Fibroblast of pulmonary artery (primary cell): ENCODE measurements at regions not wholly inside any gene's neighbourhood (a gene's known extent, or its start where the extent isn't known, plus 50 kb on each side); places are given as distances from the start of the nearest gene placed in this dataset.
A peak's percentile ranks its signal among the peaks of the same experiment; 100 is the strongest.

Experiments
- DNase-seq: peaks from one replicate; pipeline ENCODE4 v3.0.0-alpha.2; 2010; ENCODE audit warnings: low read depth
- H3K4me3 ChIP-seq: replicated peaks from 2 replicates; pipeline ENCODE4 v1.5.1; 2011; ENCODE audit warnings: low read depth, mild to moderate bottlenecking, control low read depth, low read length, moderate library complexity
- TF ChIP-seq, protein P1 (sequence below): IDR thresholded peaks from 2 replicates; pipeline ENCODE4 v1.5.1; 2011; ENCODE audit warnings: mild to moderate bottlenecking, control low read depth, low read length, inconsistent platforms; ENCODE audit errors: missing control alignments

DNA sequence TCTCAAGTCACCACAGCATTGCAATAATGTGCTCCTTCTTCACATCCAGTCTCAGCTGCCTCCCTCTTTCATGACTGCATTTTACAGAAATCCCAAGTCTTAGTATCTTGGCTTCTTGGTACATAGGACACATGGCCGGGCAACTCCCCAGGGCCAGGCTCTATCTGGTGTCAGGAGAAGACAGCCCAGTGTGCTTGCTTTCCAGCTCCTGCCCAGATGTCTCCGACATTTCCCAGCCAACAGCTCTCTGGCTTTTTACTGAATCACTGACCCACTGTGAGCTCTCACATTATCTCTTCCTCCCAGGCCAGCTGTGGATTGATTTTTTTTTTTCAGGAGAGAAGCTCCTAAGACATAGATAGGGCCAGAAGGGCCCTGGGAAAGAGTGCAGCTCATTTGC is 346.0 kb upstream of the C11orf87 start:
- TF ChIP-seq, protein P1, sequence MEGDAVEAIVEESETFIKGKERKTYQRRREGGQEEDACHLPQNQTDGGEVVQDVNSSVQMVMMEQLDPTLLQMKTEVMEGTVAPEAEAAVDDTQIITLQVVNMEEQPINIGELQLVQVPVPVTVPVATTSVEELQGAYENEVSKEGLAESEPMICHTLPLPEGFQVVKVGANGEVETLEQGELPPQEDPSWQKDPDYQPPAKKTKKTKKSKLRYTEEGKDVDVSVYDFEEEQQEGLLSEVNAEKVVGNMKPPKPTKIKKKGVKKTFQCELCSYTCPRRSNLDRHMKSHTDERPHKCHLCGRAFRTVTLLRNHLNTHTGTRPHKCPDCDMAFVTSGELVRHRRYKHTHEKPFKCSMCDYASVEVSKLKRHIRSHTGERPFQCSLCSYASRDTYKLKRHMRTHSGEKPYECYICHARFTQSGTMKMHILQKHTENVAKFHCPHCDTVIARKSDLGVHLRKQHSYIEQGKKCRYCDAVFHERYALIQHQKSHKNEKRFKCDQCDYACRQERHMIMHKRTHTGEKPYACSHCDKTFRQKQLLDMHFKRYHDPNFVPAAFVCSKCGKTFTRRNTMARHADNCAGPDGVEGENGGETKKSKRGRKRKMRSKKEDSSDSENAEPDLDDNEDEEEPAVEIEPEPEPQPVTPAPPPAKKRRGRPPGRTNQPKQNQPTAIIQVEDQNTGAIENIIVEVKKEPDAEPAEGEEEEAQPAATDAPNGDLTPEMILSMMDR, result no peak
- peak; percentile 23 for DNase-seq

DNA sequence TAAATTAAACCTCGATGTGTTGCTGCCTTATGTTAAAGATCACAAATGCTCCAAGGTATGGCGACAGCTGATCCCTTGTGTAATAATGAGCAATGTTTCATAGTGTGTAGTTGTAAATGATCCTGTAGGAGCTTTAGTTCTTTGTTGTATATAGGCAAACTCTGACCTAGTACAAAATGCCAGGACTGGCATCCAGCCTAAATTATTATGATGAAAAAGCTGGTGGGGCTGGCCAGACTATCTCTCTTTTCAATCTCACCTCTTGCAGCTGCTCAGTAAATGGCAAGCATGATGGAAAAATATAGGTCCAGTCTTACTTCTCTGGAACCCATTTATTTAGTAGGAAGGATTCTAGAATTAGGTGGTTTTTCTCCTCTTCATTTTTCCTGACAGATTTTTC is 345.1 kb upstream of the C11orf87 start:
- no peak overlapping the region for H3K4me3 ChIP-seq
- peak; percentile 7 for DNase-seq
- TF ChIP-seq, protein P1, result no peak

More for the DNA sequence above, 346.0 kb upstream of the C11orf87 start:
- H3K4me3 ChIP-seq, result no peak overlapping the region

DNA sequence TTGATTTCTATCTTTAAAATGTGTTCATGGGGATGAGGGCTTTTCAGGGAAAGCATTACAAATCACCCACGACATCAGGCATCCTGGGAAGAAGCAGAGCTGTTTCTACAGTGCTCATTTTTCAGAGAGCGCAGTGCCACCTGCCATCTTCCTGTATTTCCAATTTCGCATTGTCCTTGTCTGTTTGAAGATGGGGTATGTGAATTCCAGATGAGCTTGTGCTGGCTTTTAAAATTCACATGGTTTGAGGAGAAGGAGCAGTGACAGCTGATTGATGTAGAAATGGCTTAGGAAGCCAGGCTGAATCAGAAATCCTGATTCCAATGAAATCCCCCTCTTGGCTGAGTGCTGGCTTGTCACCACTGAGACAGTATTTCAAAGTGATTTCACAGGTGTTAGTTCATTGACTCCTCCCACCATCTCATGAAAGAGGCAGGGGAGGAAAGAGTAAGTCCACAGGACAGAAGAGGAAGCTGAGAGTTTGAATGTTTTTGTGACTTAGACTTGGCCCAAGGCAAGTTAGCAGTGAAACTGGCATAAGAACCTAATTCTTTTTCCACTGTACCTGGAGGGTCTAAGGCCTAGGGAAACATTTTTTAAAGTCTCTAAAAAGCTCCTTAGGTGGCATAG is 344.6 kb upstream of the C11orf87 start:
- no peak for DNase-seq
- TF ChIP-seq, protein P1, result no peak
- H3K4me3 ChIP-seq, result no peak overlapping the region

DNA sequence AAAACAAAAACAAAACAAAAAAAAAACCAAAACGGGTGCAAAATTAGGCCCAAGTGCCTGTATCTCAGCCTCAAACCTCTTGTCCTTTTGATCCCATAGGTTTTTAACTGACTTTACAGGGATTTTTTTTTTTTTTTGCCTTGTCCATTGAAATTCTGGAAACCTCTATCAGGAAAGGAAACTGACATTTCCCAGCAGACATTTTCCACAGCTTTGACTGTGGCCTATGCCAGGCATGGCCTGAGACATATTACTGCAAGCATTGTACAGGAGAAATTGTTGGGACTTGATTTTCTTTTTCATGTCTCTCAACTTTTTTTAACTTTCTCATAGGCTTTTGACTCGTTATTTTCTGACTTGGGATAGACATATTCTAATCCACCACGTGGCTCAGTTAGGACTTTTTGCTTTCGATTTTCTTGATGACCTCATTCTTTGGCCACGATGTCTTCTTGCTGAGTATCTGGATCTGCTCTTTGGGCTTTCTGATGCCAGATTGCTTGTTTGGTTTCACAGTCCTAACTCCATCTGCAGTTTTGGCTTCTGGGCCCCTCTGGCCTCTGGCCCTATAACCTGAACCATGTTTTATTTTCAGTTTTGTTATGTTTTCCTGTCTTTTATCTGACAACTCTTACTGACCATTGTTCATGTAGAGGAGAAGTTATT is 336.1 kb upstream of the C11orf87 start:
- no peak overlapping the region for H3K4me3 ChIP-seq
- DNase-seq, result peak; percentile 75
- TF ChIP-seq, protein P1, result no peak

DNA sequence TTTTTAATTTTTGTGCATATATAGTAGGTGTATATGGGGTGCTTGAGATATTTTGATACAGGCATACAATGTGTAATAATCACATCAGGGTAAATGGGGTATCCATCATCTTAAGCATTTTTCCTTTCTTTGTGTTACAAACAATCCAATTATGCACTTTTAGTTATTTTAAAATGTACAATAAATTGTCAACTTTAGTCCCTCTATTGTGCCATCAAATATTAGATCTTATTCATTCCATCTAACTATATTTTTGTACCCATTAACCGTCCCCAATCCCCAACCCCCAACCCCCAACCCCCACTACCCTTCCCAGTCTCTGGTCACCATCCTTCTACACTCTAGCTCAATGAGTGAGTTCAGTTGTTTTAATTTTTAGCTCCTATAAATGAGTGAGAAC is 335.1 kb upstream of the C11orf87 start:
- DNase-seq, result no peak
- H3K4me3 ChIP-seq, result no peak overlapping the region
- TF ChIP-seq, protein P1, result no peak

DNA sequence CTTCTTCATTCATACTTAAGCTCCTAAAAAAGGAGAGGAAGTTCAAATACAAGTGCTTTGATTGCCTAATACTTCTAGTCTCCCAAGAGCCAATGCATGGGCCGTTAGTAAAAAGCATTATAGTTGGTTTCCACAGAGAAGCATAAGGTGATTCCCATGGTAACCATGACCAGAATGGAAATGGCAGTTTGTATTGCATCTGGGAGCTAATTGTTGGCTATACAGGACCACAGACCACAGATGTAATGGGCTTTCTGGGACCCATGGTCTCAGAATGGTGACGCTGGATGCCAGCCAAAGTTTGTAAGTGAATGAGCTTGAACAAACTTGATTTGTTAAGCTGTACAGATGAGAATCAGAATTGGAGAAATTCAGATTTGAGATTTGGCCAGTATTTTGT is 333.9 kb upstream of the C11orf87 start:
- no peak overlapping the region for H3K4me3 ChIP-seq
- TF ChIP-seq, protein P1, result no peak
- DNase-seq, result no peak

DNA sequence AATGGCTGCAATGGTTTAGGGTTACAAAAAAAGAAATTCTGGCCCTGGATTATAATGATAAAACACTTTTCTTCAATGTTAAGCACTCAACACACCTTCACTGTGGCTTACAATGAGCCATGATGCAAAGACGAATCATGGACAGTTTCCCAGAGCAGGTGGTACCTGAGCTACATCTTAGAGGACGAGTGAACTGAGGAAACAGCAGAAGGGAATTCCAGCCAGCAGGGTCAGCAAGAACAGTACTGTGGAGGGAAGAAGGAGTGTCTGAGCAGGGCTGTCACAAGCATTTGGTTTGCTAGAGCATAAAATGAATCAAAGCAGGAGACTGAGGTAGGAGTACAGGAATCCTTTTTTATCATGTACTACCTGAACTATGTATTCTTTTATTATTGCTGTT is 332.8 kb upstream of the C11orf87 start:
- TF ChIP-seq, protein P1, result no peak
- no peak overlapping the region for H3K4me3 ChIP-seq
- DNase-seq, result no peak
